GM12891 (cell line): ENCODE measurements at regions not wholly inside any gene's neighbourhood (a gene's known extent, or its start where the extent isn't known, plus 50 kb on each side); places are given as distances from the start of the nearest gene placed in this dataset.

Experiments used
- POLR2A ChIP-seq: IDR thresholded peaks from 2 replicates; pipeline ENCODE4 v1.6.1; 2011; ENCODE audit warnings: low read depth, low read length, control low read depth
- POLR2AphosphoS5 ChIP-seq: IDR thresholded peaks from 2 replicates; pipeline ENCODE4 v1.6.1; 2011; ENCODE audit warnings: low read depth, low read length, control low read depth
- POU2F2 ChIP-seq: IDR thresholded peaks from 2 replicates; pipeline ENCODE4 v1.6.1; 2011; ENCODE audit warnings: low read depth, mild to moderate bottlenecking, control low read depth, low read length, moderate library complexity
- SPI1 ChIP-seq: IDR thresholded peaks from 2 replicates; pipeline ENCODE4 v1.6.1; 2011; ENCODE audit warnings: low read depth, low read length, control low read depth
- TAF1 ChIP-seq: IDR thresholded peaks from 2 replicates; pipeline ENCODE4 v1.6.1; 2011; ENCODE audit warnings: low read depth, low read length, control low read depth

DNA sequence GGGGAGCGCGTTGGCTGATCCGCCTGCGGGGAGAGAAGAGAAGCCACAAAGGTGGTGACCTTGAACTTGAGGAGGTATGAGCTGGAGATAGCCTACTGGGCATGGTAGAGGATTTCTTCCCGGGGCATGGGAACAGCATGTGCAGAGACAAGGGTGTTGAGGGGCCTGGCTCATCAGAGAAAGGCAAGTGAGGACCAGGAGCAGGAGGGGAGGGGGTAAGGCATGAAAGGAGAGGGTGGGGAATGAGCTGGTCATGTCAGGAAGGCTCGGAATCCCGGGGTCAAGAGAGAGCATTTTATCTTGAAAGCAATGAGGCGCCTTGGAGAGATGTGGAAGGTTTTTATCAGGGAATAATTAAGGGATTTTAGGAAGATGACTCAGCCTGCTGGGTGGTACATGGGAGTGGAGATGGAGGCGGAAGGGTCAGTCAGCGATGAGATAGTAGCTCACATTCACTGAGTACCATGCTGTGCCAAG is 121.1 kb downstream of the LHX2 start:
- TF ChIP-seq POLR2A = no peak
- no peak for TF ChIP-seq SPI1
- TF ChIP-seq TAF1 = no peak
- no peak for TF ChIP-seq POLR2AphosphoS5
- no peak for TF ChIP-seq POU2F2
